Neural crest cell (in vitro differentiated cells): ENCODE measurements at regions not wholly inside any gene's neighbourhood (a gene's known extent, or its start where the extent isn't known, plus 50 kb on each side); places are given as distances from the start of the nearest gene placed in this dataset.

Experiments
- DNase-seq: peaks from one replicate; pipeline ENCODE4 v3.0.0; 2021; ENCODE audit warnings: low read depth, mixed read lengths, low spot score
- H3K27ac Mint-ChIP-seq: one replicate; pipeline ENCODE4 v1.8.0; 2021; ENCODE audit warnings: mild to moderate bottlenecking, mixed read lengths; ENCODE audit not compliant: unreplicated experiment
- H3K27me3 Mint-ChIP-seq: 2 replicates; pipeline ENCODE4 v1.8.0; 2021; ENCODE audit warnings: low read depth, mild to moderate bottlenecking, mixed read lengths
- H3K36me3 Mint-ChIP-seq: 2 replicates; pipeline ENCODE4 v1.8.0; 2021; ENCODE audit warnings: low read depth, mild to moderate bottlenecking, mixed read lengths
- H3K4me1 Mint-ChIP-seq: 2 replicates; pipeline ENCODE4 v1.8.0; 2021; ENCODE audit warnings: mixed read lengths
- H3K4me3 Mint-ChIP-seq: one replicate; pipeline ENCODE4 v1.8.0; 2021; ENCODE audit warnings: mild to moderate bottlenecking, mixed read lengths
- H3K9me3 Mint-ChIP-seq: 2 replicates; pipeline ENCODE4 v1.8.0; 2021; ENCODE audit warnings: mixed read lengths
- CTCF ChIP-seq: fragments of 200-600 bp; sonication (generic); conservative IDR thresholded peaks from 2 replicates; pipeline ENCODE4 v1.5.0; 2021; ENCODE audit warnings: antibody characterized with exemption, mild to moderate bottlenecking

- H3K36me3 Mint-ChIP-seq: no peaks in the 10 kb centered on the region
- no peak overlapping the region for H3K27ac Mint-ChIP-seq
- no peak for TF ChIP-seq CTCF
- no peak for DNase-seq
- no peak overlapping the region for H3K4me3 Mint-ChIP-seq
- H3K27me3 Mint-ChIP-seq: peaks cover 8% of the 10 kb centered on the region
- H3K4me1 Mint-ChIP-seq: no peaks in the 10 kb centered on the region
- H3K9me3 Mint-ChIP-seq: peaks cover 3% of the 10 kb centered on the region
Observed at GRCh38 chr5:52658246-52658645, 129.5 kb upstream of the ITGA1 start.

- Mint-ChIP-seq H3K27me3 (peaks cover 2% of the 10 kb centered on the region), H3K9me3 (no peaks in the 10 kb centered on the region), H3K4me1 (no peaks in the 10 kb centered on the region), H3K27ac (no peak overlapping the region), H3K4me3 (no peak overlapping the region), H3K36me3 (no peaks in the 10 kb centered on the region)
- no peak for DNase-seq
- TF ChIP-seq CTCF: no peak
Observed at GRCh38 chr5:52660621-52661020, 127.1 kb upstream of the ITGA1 start.

GRCh38 chr5:52661903-52662595 is 125.7 kb upstream of the ITGA1 start:
- Mint-ChIP-seq H3K36me3 (no peaks in the 10 kb centered on the region), H3K27me3 (no peaks in the 10 kb centered on the region), H3K27ac (no peak overlapping the region), H3K9me3 (no peaks in the 10 kb centered on the region), H3K4me1 (no peaks in the 10 kb centered on the region), H3K4me3 (no peak overlapping the region)
- no peak for TF ChIP-seq CTCF
- DNase-seq: no peak

- H3K27ac Mint-ChIP-seq: no peak overlapping the region
- H3K9me3 Mint-ChIP-seq: no peaks in the 10 kb centered on the region
- no peak for TF ChIP-seq CTCF
- DNase-seq: no peak
- no peaks in the 10 kb centered on the region for H3K4me1 Mint-ChIP-seq
- no peak overlapping the region for H3K4me3 Mint-ChIP-seq
- H3K27me3 Mint-ChIP-seq: no peaks in the 10 kb centered on the region
- no peaks in the 10 kb centered on the region for H3K36me3 Mint-ChIP-seq
Observed at GRCh38 chr5:52665559-52665958, 122.2 kb upstream of the ITGA1 start.

GRCh38 chr5:52668139-52668538 is 119.6 kb upstream of the ITGA1 start:
- no peaks in the 10 kb centered on the region for H3K4me1 Mint-ChIP-seq
- H3K27me3 Mint-ChIP-seq: no peaks in the 10 kb centered on the region
- no peaks in the 10 kb centered on the region for H3K36me3 Mint-ChIP-seq
- no peak overlapping the region for H3K27ac Mint-ChIP-seq
- TF ChIP-seq CTCF: no peak
- no peak for DNase-seq
- H3K9me3 Mint-ChIP-seq: no peaks in the 10 kb centered on the region
- no peak overlapping the region for H3K4me3 Mint-ChIP-seq
